Activated CD8-positive, alpha-beta memory T cell treated with anti-CD3 and anti-CD28 coated beads, Interleukin-2, amount 50 U/mL, for 48 hours (primary cell): ENCODE measurements at regions not wholly inside any gene's neighbourhood (a gene's known extent, or its start where the extent isn't known, plus 50 kb on each side); places are given as distances from the start of the nearest gene placed in this dataset.
"Not testable (repeated sequence)": the region's sequence is repeated elsewhere in the genome, so short reads cannot be mapped to it uniquely, and the experiment has no call there.

Experiments used
- DNase-seq: peaks from one replicate; pipeline ENCODE4 v3.0.0-alpha.2; 2020

- DNase-seq: no peak
These were observed 140.1 kb upstream of the NRIP1 start for GRCh38 chr21:15204970-15205286.

GRCh38 chr21:15206514-15206913 is 141.7 kb upstream of the NRIP1 start:
- no peak for DNase-seq

- DNase-seq: no peak
These were observed 142.4 kb upstream of the NRIP1 start for GRCh38 chr21:15207231-15207630.

GRCh38 chr21:15207635-15208370 is 143.0 kb upstream of the NRIP1 start:
- no peak for DNase-seq

- no peak for DNase-seq
These were observed 144.0 kb upstream of the NRIP1 start for GRCh38 chr21:15208786-15209185.

GRCh38 chr21:15209224-15209623 is 144.4 kb upstream of the NRIP1 start:
- no peak for DNase-seq

- no peak for DNase-seq
These were observed 145.5 kb upstream of the NRIP1 start for GRCh38 chr21:15210235-15210678.

- DNase-seq: no peak
These were observed 146.8 kb upstream of the NRIP1 start for GRCh38 chr21:15211491-15212133.

GRCh38 chr21:15212206-15212605 is 147.4 kb upstream of the NRIP1 start:
- no peak for DNase-seq

- DNase-seq: not testable (repeated sequence)
These were observed 153.7 kb upstream of the NRIP1 start for GRCh38 chr21:15218476-15218875.

- DNase-seq: no peak
These were observed 154.2 kb upstream of the NRIP1 start for GRCh38 chr21:15219039-15219438.

GRCh38 chr21:15219894-15220293 is 155.1 kb upstream of the NRIP1 start:
- DNase-seq: no peak

- no peak for DNase-seq
These were observed 157.1 kb upstream of the NRIP1 start for GRCh38 chr21:15221799-15222386.

GRCh38 chr21:15222707-15223106 is 157.9 kb upstream of the NRIP1 start:
- no peak for DNase-seq

- DNase-seq: no peak
These were observed 159.7 kb upstream of the NRIP1 start for GRCh38 chr21:15224346-15225086.

- DNase-seq: no peak
These were observed 163.1 kb upstream of the NRIP1 start for GRCh38 chr21:15227919-15228318.

GRCh38 chr21:15229390-15229789 is 164.6 kb upstream of the NRIP1 start:
- DNase-seq: no peak

GRCh38 chr21:15233611-15234010 is 168.8 kb upstream of the NRIP1 start:
- DNase-seq: no peak

GRCh38 chr21:15236111-15236510 is 171.3 kb upstream of the NRIP1 start:
- DNase-seq: no peak

- no peak for DNase-seq
These were observed 176.0 kb upstream of the NRIP1 start for GRCh38 chr21:15240848-15241247.

GRCh38 chr21:15241997-15242736 is 177.4 kb upstream of the NRIP1 start:
- no peak for DNase-seq

GRCh38 chr21:15242906-15243305 is 178.1 kb upstream of the NRIP1 start:
- no peak for DNase-seq

- DNase-seq: no peak
These were observed 178.6 kb upstream of the NRIP1 start for GRCh38 chr21:15243406-15243805.
